ENCODE measurements at regions not wholly inside any gene's neighbourhood (a gene's known extent, or its start where the extent isn't known, plus 50 kb on each side); places are given as distances from the start of the nearest gene placed in this dataset.

GRCh38 chr10:61830846-61831273, 70.6 kb upstream of the ARID5B start:
- Histone ChIP-seq H3K27me3 (ENCODE audit: control insufficient read depth, insufficient read depth, low read length) (no peaks in the 10 kb centered on the region), H3K4me3 (ENCODE audit: low read length) (no peak overlapping the region), H3K9me3 (ENCODE audit: control insufficient read depth, low read depth, low read length) (peaks cover 2% of the 10 kb centered on the region), H3K36me3 (ENCODE audit: control insufficient read depth, insufficient read depth, low read length) (no peaks in the 10 kb centered on the region), H3K27ac (ENCODE audit: low read length) (peak overlapping the region; percentile 25), H3K4me1 (ENCODE audit: control insufficient read depth, insufficient read depth, low read length) (peaks cover 9% of the 10 kb centered on the region)
- DNase-seq: peak in 1 of 2 donors; percentile 48
- WGBS (ENCODE audit: insufficient coverage, low lambda C conversion rate): 60% methylated on average over 3 of the region's 7 CpGs

GRCh38 chr10:61832866-61833481, 68.5 kb upstream of the ARID5B start:
- Histone ChIP-seq H3K27ac (ENCODE audit: low read length) (no peak overlapping the region), H3K27me3 (ENCODE audit: control insufficient read depth, insufficient read depth, low read length) (no peaks in the 10 kb centered on the region), H3K4me3 (ENCODE audit: low read length) (no peak overlapping the region), H3K4me1 (ENCODE audit: control insufficient read depth, insufficient read depth, low read length) (peaks cover 24% of the 10 kb centered on the region), H3K9me3 (ENCODE audit: control insufficient read depth, low read depth, low read length) (peaks cover 2% of the 10 kb centered on the region), H3K36me3 (ENCODE audit: control insufficient read depth, insufficient read depth, low read length) (no peaks in the 10 kb centered on the region)
- DNase-seq: no peak
- WGBS (ENCODE audit: insufficient coverage, low lambda C conversion rate): 70% methylated on average over 2 of the region's 3 CpGs

DNA sequence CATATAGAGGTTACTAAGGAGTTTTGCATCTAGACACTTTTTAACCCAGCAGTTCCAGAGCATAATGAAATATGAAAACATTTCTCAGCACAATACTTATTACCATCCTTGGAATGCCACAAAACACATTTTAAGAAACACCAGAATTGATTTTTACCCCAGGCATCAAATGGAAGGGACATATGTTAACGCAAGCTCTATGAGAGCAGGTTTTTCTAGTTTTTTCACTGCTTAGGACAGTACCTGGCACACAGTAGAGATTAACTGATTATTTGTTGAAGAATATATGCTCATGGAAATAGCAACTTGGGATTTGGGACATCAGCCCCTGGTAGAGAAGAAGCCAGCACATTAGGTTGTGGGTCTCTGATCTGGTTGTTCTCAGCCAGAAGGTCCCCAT, 67.0 kb upstream of the ARID5B start:
- Histone ChIP-seq H3K36me3 (ENCODE audit: control insufficient read depth, insufficient read depth, low read length) (no peaks in the 10 kb centered on the region), H3K4me3 (ENCODE audit: low read length) (no peak overlapping the region), H3K27ac (ENCODE audit: low read length) (no peak overlapping the region), H3K4me1 (ENCODE audit: control insufficient read depth, insufficient read depth, low read length) (peaks cover 32% of the 10 kb centered on the region), H3K9me3 (ENCODE audit: control insufficient read depth, low read depth, low read length) (peaks cover 2% of the 10 kb centered on the region), H3K27me3 (ENCODE audit: control insufficient read depth, insufficient read depth, low read length) (no peaks in the 10 kb centered on the region)
- no peak for DNase-seq
- WGBS (ENCODE audit: insufficient coverage, low lambda C conversion rate): no CpG with 5 or more reads among the region's 1 CpG

- peaks cover 40% of the 10 kb centered on the region for H3K4me1 ChIP-seq (ENCODE audit: control insufficient read depth, insufficient read depth, low read length)
- DNase-seq: peak in 1 of 2 donors; percentile 55
Measured at GRCh38 chr10:61835069-61835945, 66.2 kb upstream of the ARID5B start.

DNA sequence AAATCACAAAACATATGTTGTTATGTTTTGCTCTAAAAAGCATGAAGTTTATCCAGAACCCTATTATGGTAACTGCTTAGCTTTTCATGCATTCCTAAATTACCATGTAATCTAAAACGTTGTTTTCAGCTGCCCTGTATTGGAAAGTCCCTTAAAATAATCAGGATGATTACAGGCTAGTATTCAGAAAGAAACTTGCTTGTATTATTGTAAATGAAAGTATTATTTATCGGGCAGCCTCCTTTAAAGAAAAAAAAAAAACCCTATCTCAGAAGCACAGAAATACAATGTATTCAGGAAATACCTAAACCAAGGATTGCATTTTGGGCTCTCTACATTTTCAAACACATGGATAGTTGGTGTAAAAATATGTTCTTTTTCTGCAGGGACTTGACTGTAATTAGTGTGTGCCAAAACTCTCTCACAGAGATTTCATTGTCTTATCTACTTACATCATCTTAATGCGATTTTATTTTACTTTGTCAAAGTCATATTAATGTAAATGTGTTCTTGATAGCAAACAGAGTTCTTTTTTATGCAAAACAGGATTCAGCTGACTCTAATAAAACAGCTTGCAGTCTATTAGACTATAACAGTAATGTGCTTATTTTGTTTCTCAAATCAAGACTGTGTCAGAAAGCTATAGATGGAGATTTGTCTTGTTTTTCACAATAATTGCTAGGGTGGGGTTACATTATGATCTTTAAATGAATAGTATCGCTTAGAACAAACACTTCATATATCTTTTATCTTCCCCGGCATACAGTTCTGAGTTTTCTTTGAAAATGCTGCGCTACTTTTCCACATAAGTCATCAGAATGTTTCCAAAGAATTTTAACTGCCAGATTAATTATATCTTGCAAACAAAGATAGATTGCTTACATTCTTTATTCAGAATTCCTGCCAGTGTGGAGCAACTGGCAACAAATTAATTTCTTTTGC, 65.3 kb upstream of the ARID5B start:
- Histone ChIP-seq H3K4me3 (ENCODE audit: low read length) (no peak overlapping the region), H3K27me3 (ENCODE audit: control insufficient read depth, insufficient read depth, low read length) (no peaks in the 10 kb centered on the region), H3K27ac (ENCODE audit: low read length) (peak overlapping the region; percentile 41), H3K4me1 (ENCODE audit: control insufficient read depth, insufficient read depth, low read length) (peaks cover 42% of the 10 kb centered on the region), H3K9me3 (ENCODE audit: control insufficient read depth, low read depth, low read length) (peaks cover under 1% of the 10 kb centered on the region), H3K36me3 (ENCODE audit: control insufficient read depth, insufficient read depth, low read length) (no peaks in the 10 kb centered on the region)
- peak in 1 of 2 donors; percentile 45 for DNase-seq
- 22% methylated on average over 5 of the region's 6 CpGs for WGBS (ENCODE audit: insufficient coverage, low lambda C conversion rate)

More at GRCh38 chr10:61835069-61835945, 66.2 kb upstream of the ARID5B start:
- WGBS (ENCODE audit: insufficient coverage, low lambda C conversion rate): 27% methylated on average over 4 of the region's 8 CpGs
- H3K4me3 ChIP-seq (ENCODE audit: low read length): no peak overlapping the region
- H3K27ac ChIP-seq (ENCODE audit: low read length): peak overlapping the region; percentile 1
- H3K27me3 ChIP-seq (ENCODE audit: control insufficient read depth, insufficient read depth, low read length): no peaks in the 10 kb centered on the region
- peaks cover 2% of the 10 kb centered on the region for H3K9me3 ChIP-seq (ENCODE audit: control insufficient read depth, low read depth, low read length)
- H3K36me3 ChIP-seq (ENCODE audit: control insufficient read depth, insufficient read depth, low read length): no peaks in the 10 kb centered on the region

GRCh38 chr10:61836888-61837754, 64.4 kb upstream of the ARID5B start:
- peak in 1 of 2 donors; percentile 63 for DNase-seq
- H3K27me3 ChIP-seq (ENCODE audit: control insufficient read depth, insufficient read depth, low read length): no peaks in the 10 kb centered on the region
- H3K36me3 ChIP-seq (ENCODE audit: control insufficient read depth, insufficient read depth, low read length): no peaks in the 10 kb centered on the region
- WGBS (ENCODE audit: insufficient coverage, low lambda C conversion rate): 0% methylated on average over 1 of the region's 4 CpGs
- H3K4me3 ChIP-seq (ENCODE audit: low read length): no peak overlapping the region
- peak overlapping the region; percentile 41 for H3K27ac ChIP-seq (ENCODE audit: low read length)
- H3K4me1 ChIP-seq (ENCODE audit: control insufficient read depth, insufficient read depth, low read length): peaks cover 42% of the 10 kb centered on the region
- H3K9me3 ChIP-seq (ENCODE audit: control insufficient read depth, low read depth, low read length): no peaks in the 10 kb centered on the region

DNA sequence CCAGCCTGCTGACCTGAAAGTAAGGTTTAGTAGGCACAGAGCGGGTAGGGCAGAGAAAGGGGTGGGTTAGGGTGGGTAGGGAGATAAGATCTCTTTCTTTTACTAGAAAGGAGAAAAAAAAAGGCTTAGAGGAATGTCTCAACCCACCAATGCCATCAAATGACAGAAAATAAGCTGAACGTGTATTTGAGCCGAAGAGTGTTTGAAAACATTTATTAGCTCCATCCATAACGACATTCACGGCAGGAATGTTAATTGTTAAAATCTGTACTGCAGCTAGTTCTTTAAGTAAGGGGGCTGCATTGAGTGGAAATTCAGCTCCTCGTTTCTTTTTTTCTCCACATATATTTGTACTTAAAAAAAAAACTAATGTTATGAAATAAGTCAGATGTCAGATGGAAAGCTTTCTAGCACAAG, 63.7 kb upstream of the ARID5B start:
- Histone ChIP-seq H3K4me1 (ENCODE audit: control insufficient read depth, insufficient read depth, low read length) (peaks cover 42% of the 10 kb centered on the region), H3K27me3 (ENCODE audit: control insufficient read depth, insufficient read depth, low read length) (no peaks in the 10 kb centered on the region), H3K27ac (ENCODE audit: low read length) (peak overlapping the region; percentile 13), H3K4me3 (ENCODE audit: low read length) (no peak overlapping the region), H3K9me3 (ENCODE audit: control insufficient read depth, low read depth, low read length) (no peaks in the 10 kb centered on the region), H3K36me3 (ENCODE audit: control insufficient read depth, insufficient read depth, low read length) (no peaks in the 10 kb centered on the region)
- DNase-seq: peak in 1 of 2 donors; percentile 28
- WGBS (ENCODE audit: insufficient coverage, low lambda C conversion rate): 0% methylated on average over 1 of the region's 6 CpGs

GRCh38 chr10:61839916-61840315, 61.6 kb upstream of the ARID5B start:
- Histone ChIP-seq H3K27ac (ENCODE audit: low read length) (no peak overlapping the region), H3K4me1 (ENCODE audit: control insufficient read depth, insufficient read depth, low read length) (peaks cover 47% of the 10 kb centered on the region), H3K9me3 (ENCODE audit: control insufficient read depth, low read depth, low read length) (no peaks in the 10 kb centered on the region), H3K36me3 (ENCODE audit: control insufficient read depth, insufficient read depth, low read length) (no peaks in the 10 kb centered on the region), H3K27me3 (ENCODE audit: control insufficient read depth, insufficient read depth, low read length) (no peaks in the 10 kb centered on the region), H3K4me3 (ENCODE audit: low read length) (no peak overlapping the region)
- no peak for DNase-seq
- whole genome bisulfite sequencing (ENCODE audit: insufficient coverage, low lambda C conversion rate): 50% methylated on average over 1 of the region's 3 CpGs

- WGBS (ENCODE audit: insufficient coverage, low lambda C conversion rate): 25% methylated on average over 2 of the region's 4 CpGs
Measured at GRCh38 chr10:61840403-61840802, 61.1 kb upstream of the ARID5B start.

More at GRCh38 chr10:61840403-61840802, 61.1 kb upstream of the ARID5B start:
- peak in 1 of 2 donors; percentile 24 for DNase-seq
- no peak overlapping the region for H3K4me3 ChIP-seq (ENCODE audit: low read length)
- H3K27me3 ChIP-seq (ENCODE audit: control insufficient read depth, insufficient read depth, low read length): no peaks in the 10 kb centered on the region
- H3K36me3 ChIP-seq (ENCODE audit: control insufficient read depth, insufficient read depth, low read length): no peaks in the 10 kb centered on the region
- no peaks in the 10 kb centered on the region for H3K9me3 ChIP-seq (ENCODE audit: control insufficient read depth, low read depth, low read length)
- no peak overlapping the region for H3K27ac ChIP-seq (ENCODE audit: low read length)
- peaks cover 45% of the 10 kb centered on the region for H3K4me1 ChIP-seq (ENCODE audit: control insufficient read depth, insufficient read depth, low read length)
